Endothelial cell of umbilical vein (primary cell): ENCODE measurements at regions not wholly inside any gene's neighbourhood (a gene's known extent, or its start where the extent isn't known, plus 50 kb on each side); places are given as distances from the start of the nearest gene placed in this dataset.

Experiments
- BruUV-seq: library from RNA; stranded (reverse); fragments of 400-500 nt; replicated peaks from 2 replicates; lab custom pipeline; 2021; lab: Mats Ljungman, UMichigan
- CTCF ChIA-PET: fragments of 300-600, 350-600 bp; sonication (Branson Sonifier 250); formaldehyde crosslinking; loops from one replicate; lab custom pipeline; 2021; ENCODE audit warnings: antibody characterized with exemption, inconsistent platforms; lab: Charles Lee
- POLR2A ChIA-PET: fragments of 300-600, 350-600 bp; sonication (Branson Sonifier 250); formaldehyde crosslinking; loops from one replicate; lab custom pipeline; 2021; ENCODE audit warnings: antibody characterized with exemption, inconsistent platforms; lab: Charles Lee
- DNase-seq: peaks from one replicate; pipeline ENCODE4 v3.0.0-alpha.2; 2011; ENCODE audit warnings: low read depth, low spot score
- FAIRE-seq: peaks from 2 replicates; lab custom pipeline; 2011; peaks lifted over from hg19 to GRCh38; lab: Jason Lieb, UNC
- H2AFZ ChIP-seq: 2 replicates; pipeline ENCODE4 v1.6.0; 2012; ENCODE audit warnings: low read depth, low read length, control low read depth, inconsistent platforms
- H3K27ac ChIP-seq: 2 replicates; pipeline ENCODE4 v1.5.1; 2011; ENCODE audit warnings: low read depth, mild to moderate bottlenecking, control low read depth, low read length, moderate library complexity; ENCODE audit not compliant: insufficient read depth
- H3K27me3 ChIP-seq, 2 experiments: 2 replicates each; pipeline versions ENCODE4 v1.6.0 to v1.6.1; 2011; ENCODE audit warnings: low read length in 2 of 2, mixed read lengths in 1 of 2; ENCODE audit not compliant: control insufficient read depth in 2 of 2, insufficient read depth in 2 of 2
- H3K36me3 ChIP-seq, 2 experiments: 2 replicates in 1 of 2; 3 replicates in 1 of 2; pipeline ENCODE4 v1.5.1; 2011; ENCODE audit warnings: low read length in 2 of 2, mild to moderate bottlenecking in 1 of 2, moderate library complexity in 1 of 2; ENCODE audit not compliant: control insufficient read depth in 2 of 2, insufficient read depth in 2 of 2; ENCODE audit errors: extremely low read depth in 1 of 2
- H3K4me1 ChIP-seq: 3 replicates; pipeline ENCODE4 v1.5.1; 2011; ENCODE audit warnings: mild to moderate bottlenecking, low read length; ENCODE audit not compliant: control insufficient read depth, insufficient read depth; ENCODE audit errors: extremely low read depth
- H3K4me2 ChIP-seq: 2 replicates; pipeline ENCODE4 v1.6.1; 2011; ENCODE audit warnings: low read length, control low read depth, mixed read lengths; ENCODE audit not compliant: insufficient read depth
- H3K4me3 ChIP-seq, 3 experiments: fragments of 200-600 bp in 1 of 3; sonication (generic), shearing (Covaris generic) in 1 of 3; replicated peaks in 1 of 3; 2 replicates each; pipeline ENCODE4 v1.5.1; 2011 to 2016; ENCODE audit warnings: control low read depth in 3 of 3, low read length in 3 of 3, mild to moderate bottlenecking in 2 of 3, inconsistent platforms in 1 of 3, low read depth in 1 of 3, moderate library complexity in 1 of 3; ENCODE audit not compliant: insufficient read depth in 1 of 3
- H3K79me2 ChIP-seq: 2 replicates; pipeline ENCODE4 v1.6.0; 2012; ENCODE audit warnings: low read length, inconsistent platforms; ENCODE audit not compliant: control insufficient read depth, insufficient read depth
- H3K9ac ChIP-seq: replicated peaks from 2 replicates; pipeline ENCODE3; 2011; ENCODE audit warnings: low read length, control low read depth; ENCODE audit not compliant: insufficient read depth; ENCODE audit errors: extremely low read depth
- H3K9me1 ChIP-seq: replicated peaks from 3 replicates; pipeline ENCODE4 v1.6.0; 2011; ENCODE audit warnings: mild to moderate bottlenecking, low read length; ENCODE audit not compliant: control insufficient read depth, insufficient read depth; ENCODE audit errors: extremely low read depth
- H3K9me3 ChIP-seq: replicated peaks from 2 replicates; pipeline ENCODE4 v1.5.1; 2012; ENCODE audit warnings: low read length, inconsistent platforms; ENCODE audit not compliant: control insufficient read depth, insufficient read depth
- H4K20me1 ChIP-seq: replicated peaks from 2 replicates; pipeline ENCODE3; 2011; ENCODE audit warnings: mild to moderate bottlenecking, low read length; ENCODE audit not compliant: control insufficient read depth, insufficient read depth; ENCODE audit errors: extremely low read depth
- EZH2 ChIP-seq: IDR thresholded peaks from 2 replicates; pipeline ENCODE4 v1.6.1; 2012; ENCODE audit warnings: borderline replicate concordance, low read depth, mild to moderate bottlenecking, moderate library complexity, low read length, inconsistent platforms; ENCODE audit not compliant: severe bottlenecking
- FOS ChIP-seq: IDR thresholded peaks from 2 replicates; pipeline ENCODE4 v1.6.1; 2011; ENCODE audit warnings: mild to moderate bottlenecking, low read length, moderate library complexity, borderline replicate concordance; ENCODE audit not compliant: insufficient read depth
- GATA2 ChIP-seq: IDR thresholded peaks from 2 replicates; pipeline ENCODE4 v1.7.0; 2011; ENCODE audit warnings: low read depth, mild to moderate bottlenecking, moderate library complexity, mixed read lengths, low read length; ENCODE audit not compliant: insufficient read length, insufficient read depth
- JUN ChIP-seq: IDR thresholded peaks from 2 replicates; pipeline ENCODE4 v1.6.1; 2011; ENCODE audit warnings: borderline replicate concordance, low read depth; ENCODE audit not compliant: insufficient read length, insufficient read depth
- MYC ChIP-seq: IDR thresholded peaks from one replicate; pipeline ENCODE4 v1.6.1; 2011; ENCODE audit warnings: mild to moderate bottlenecking, low read depth, low read length
- POLR2A ChIP-seq: IDR thresholded peaks from 2 replicates; pipeline ENCODE4 v1.6.1; 2012; ENCODE audit warnings: low read depth, mild to moderate bottlenecking, control low read depth, low read length
- POLR2AphosphoS5 ChIP-seq: IDR thresholded peaks from 2 replicates; pipeline ENCODE4 v1.6.1; 2012; ENCODE audit warnings: low read depth, mild to moderate bottlenecking, control low read depth, low read length, moderate library complexity; ENCODE audit not compliant: insufficient read depth
- dilution Hi-C: fragments of 300-500 bp; cut with MboI; formaldehyde crosslinking; loops from one replicate; pipeline ENCODE4 v1.15.0; 2019; ENCODE audit warnings: low sequenced_read_pairs; ENCODE audit not compliant: extremely low pct_ligation_motif_present
- intact Hi-C: fragments of 100-400 bp; cut with micrococcal nuclease; formaldehyde crosslinking; loops from one replicate; pipeline ENCODE4 v1.10.0; 2022
- TF ChIP-seq, protein P1 (sequence below): IDR thresholded peaks from 2 replicates; pipeline ENCODE4 v1.6.1; 2011; ENCODE audit not compliant: insufficient read depth, insufficient read length
- TF ChIP-seq, protein P2 (sequence below), 2 donors: IDR thresholded peaks; 1 replicate in 1 of 2; 2 replicates in 1 of 2; pipeline ENCODE4 v1.5.1; 2011; ENCODE audit warnings: low read length in 2 of 2, mild to moderate bottlenecking in 2 of 2, moderate library complexity in 2 of 2, control low read depth in 1 of 2, inconsistent platforms in 1 of 2, low read depth in 1 of 2; ENCODE audit not compliant: insufficient read depth in 1 of 2; ENCODE audit errors: extremely low read depth in 1 of 2

DNA sequence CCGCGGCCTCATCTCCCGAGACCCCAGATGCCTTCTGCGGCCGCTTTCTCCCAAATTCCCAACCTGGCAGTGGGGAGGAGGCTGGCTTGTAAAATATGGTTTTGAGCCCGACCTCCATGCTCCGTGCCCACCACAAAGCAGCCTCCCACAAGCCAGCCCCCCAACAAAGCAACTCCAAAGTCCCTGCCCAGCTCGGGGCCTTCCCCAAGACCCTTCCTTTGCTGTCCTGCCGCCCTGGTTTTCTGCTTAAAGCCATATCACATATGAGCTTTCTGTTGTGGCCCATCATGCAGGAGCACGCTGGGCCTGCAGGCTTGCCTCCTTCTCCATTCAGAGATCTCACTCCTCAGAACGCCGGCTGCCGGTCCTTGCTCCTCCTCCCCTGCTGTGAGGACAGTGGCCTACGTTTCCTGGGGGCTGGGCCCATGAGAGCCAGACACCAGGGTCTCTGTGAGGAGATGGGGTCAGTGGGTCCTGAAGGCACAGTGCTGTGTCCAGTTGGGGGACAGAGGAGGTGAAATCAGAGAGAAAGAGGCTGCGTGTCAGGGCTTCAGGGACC is 680.0 kb downstream of the BRD1 start:
- Histone ChIP-seq H3K9ac (no peak overlapping the region), H3K4me3 (no peak overlapping the region), H3K9me3 (peaks cover 4% of the 10 kb centered on the region), H3K9me1 (no peaks in the 10 kb centered on the region), H2AFZ (no peak overlapping the region), H3K27me3 (no peaks in the 10 kb centered on the region), H4K20me1 (no peaks in the 10 kb centered on the region), H3K4me2 (no peak overlapping the region), H3K27ac (no peak overlapping the region), H3K4me1 (no peaks in the 10 kb centered on the region), H3K79me2 (no peaks in the 10 kb centered on the region), H3K36me3 (no peaks in the 10 kb centered on the region)
- CTCF ChIA-PET = no interaction called here
- dilution Hi-C loops = no loop called here
- DNase-seq (no peak), FAIRE-seq (no peak)
- no TSS peak for BruUV-seq
- no peak for TF ChIP-seq FOS
- TF ChIP-seq POLR2A = no peak
- TF ChIP-seq MYC = no peak
- no peak for TF ChIP-seq JUN
- no peak for TF ChIP-seq GATA2
- TF ChIP-seq, protein P1, sequence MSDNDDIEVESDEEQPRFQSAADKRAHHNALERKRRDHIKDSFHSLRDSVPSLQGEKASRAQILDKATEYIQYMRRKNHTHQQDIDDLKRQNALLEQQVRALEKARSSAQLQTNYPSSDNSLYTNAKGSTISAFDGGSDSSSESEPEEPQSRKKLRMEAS = no peak
- TF ChIP-seq, protein P2, sequence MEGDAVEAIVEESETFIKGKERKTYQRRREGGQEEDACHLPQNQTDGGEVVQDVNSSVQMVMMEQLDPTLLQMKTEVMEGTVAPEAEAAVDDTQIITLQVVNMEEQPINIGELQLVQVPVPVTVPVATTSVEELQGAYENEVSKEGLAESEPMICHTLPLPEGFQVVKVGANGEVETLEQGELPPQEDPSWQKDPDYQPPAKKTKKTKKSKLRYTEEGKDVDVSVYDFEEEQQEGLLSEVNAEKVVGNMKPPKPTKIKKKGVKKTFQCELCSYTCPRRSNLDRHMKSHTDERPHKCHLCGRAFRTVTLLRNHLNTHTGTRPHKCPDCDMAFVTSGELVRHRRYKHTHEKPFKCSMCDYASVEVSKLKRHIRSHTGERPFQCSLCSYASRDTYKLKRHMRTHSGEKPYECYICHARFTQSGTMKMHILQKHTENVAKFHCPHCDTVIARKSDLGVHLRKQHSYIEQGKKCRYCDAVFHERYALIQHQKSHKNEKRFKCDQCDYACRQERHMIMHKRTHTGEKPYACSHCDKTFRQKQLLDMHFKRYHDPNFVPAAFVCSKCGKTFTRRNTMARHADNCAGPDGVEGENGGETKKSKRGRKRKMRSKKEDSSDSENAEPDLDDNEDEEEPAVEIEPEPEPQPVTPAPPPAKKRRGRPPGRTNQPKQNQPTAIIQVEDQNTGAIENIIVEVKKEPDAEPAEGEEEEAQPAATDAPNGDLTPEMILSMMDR (IDR thresholded peaks at IDR 0.05; ENCODE audit: extremely low read depth in 1 of 2, insufficient read depth in 1 of 2, low read depth in 1 of 2, low read length in 2 of 2) = no peak
- no peak for TF ChIP-seq POLR2AphosphoS5
- no peak for TF ChIP-seq EZH2
- intact Hi-C loops = no loop called here
- POLR2A ChIA-PET = no interaction called here
